H1 (cell line): ENCODE measurements at regions not wholly inside any gene's neighbourhood (a gene's known extent, or its start where the extent isn't known, plus 50 kb on each side); places are given as distances from the start of the nearest gene placed in this dataset.
A peak's percentile ranks its signal among the peaks of the same experiment; 100 is the strongest.

ENCODE experiments used
- CTCF ChIA-PET: fragments of 300-600 bp; sonication (Branson Sonifier 250); formaldehyde crosslinking; loops from one replicate; lab custom pipeline; 2021; ENCODE audit not compliant: partially characterized antibody; lab: Charles Lee
- POLR2A ChIA-PET: fragments of 300-600 bp; sonication (Branson Sonifier 250); formaldehyde crosslinking; loops from one replicate; lab custom pipeline; 2021; ENCODE audit warnings: inconsistent platforms; ENCODE audit not compliant: partially characterized antibody; lab: Charles Lee
- DNase-seq, 2 experiments: peaks; one replicate each; pipeline versions ENCODE4 v3.0.0 to v3.0.0-alpha.2; 2010 to 2022; ENCODE audit warnings: low spot score in 2 of 2, low read depth in 1 of 2, mixed read lengths in 1 of 2
- FAIRE-seq: peaks from 2 replicates; lab custom pipeline; 2011; peaks lifted over from hg19 to GRCh38; lab: Jason Lieb, UNC
- H2AFZ ChIP-seq: 2 replicates; pipeline ENCODE4 v1.8.1; 2012; ENCODE audit warnings: low read length, inconsistent platforms
- H2AK5ac ChIP-seq: 2 replicates; pipeline ENCODE4 v1.6.1; 2013; ENCODE audit warnings: low read depth, low read length
- H2BK120ac ChIP-seq: replicated peaks from 2 replicates; pipeline ENCODE3; 2013; ENCODE audit warnings: low read depth, low read length, inconsistent platforms
- H2BK12ac ChIP-seq: 2 replicates; pipeline ENCODE4 v1.6.1; 2013; ENCODE audit warnings: low read depth, low read length
- H2BK15ac ChIP-seq: 2 replicates; pipeline ENCODE4 v1.6.1; 2013; ENCODE audit warnings: low read length
- H2BK20ac ChIP-seq: 2 replicates; pipeline ENCODE4 v1.6.1; 2013; ENCODE audit warnings: low read length
- H2BK5ac ChIP-seq: 2 replicates; pipeline ENCODE4 v1.6.1; 2013; ENCODE audit warnings: low read depth, low read length
- H3K14ac ChIP-seq: 2 replicates; pipeline ENCODE4 v1.6.1; 2013; ENCODE audit warnings: inconsistent platforms; ENCODE audit not compliant: insufficient read length
- H3K18ac ChIP-seq: 2 replicates; pipeline ENCODE4 v1.6.1; 2013; ENCODE audit warnings: low read length; ENCODE audit errors: extremely low read depth
- H3K23ac ChIP-seq: 2 replicates; pipeline ENCODE4 v1.6.1; 2013; ENCODE audit warnings: inconsistent platforms; ENCODE audit not compliant: insufficient read length
- H3K23me2 ChIP-seq: 2 replicates; pipeline ENCODE4 v1.6.1; 2013; ENCODE audit warnings: low read depth, low read length
- H3K27ac ChIP-seq: 2 replicates; pipeline ENCODE4 v1.6.1; 2011; ENCODE audit warnings: low read depth, low read length, inconsistent platforms
- H3K27me3 ChIP-seq, 4 experiments: replicated peaks in 1 of 4; 1 replicate in 1 of 4; 2 replicates in 3 of 4; pipeline versions ENCODE4 v1.6.1 to v1.8.1; 2011 to 2013; ENCODE audit warnings: low read length in 3 of 4, mild to moderate bottlenecking in 3 of 4, inconsistent platforms in 2 of 4, mixed read lengths in 2 of 4, moderate library complexity in 1 of 4; ENCODE audit not compliant: control insufficient read depth in 3 of 4, insufficient read depth in 3 of 4; ENCODE audit errors: extremely low read depth in 1 of 4
- H3K36me3 ChIP-seq, 4 experiments: 2 replicates each; pipeline versions ENCODE4 v1.6.1 to v1.8.1; 2011 to 2013; ENCODE audit warnings: mild to moderate bottlenecking in 4 of 4, low read length in 3 of 4, moderate library complexity in 2 of 4, control low read depth in 1 of 4, inconsistent platforms in 1 of 4; ENCODE audit not compliant: insufficient read depth in 4 of 4, control insufficient read depth in 2 of 4
- H3K4ac ChIP-seq: replicated peaks from 2 replicates; pipeline ENCODE3; 2013; ENCODE audit warnings: low read length, low read depth, mixed read lengths, inconsistent platforms; ENCODE audit not compliant: insufficient read length
- H3K4me1 ChIP-seq, 4 experiments: replicated peaks in 1 of 4; 1 replicate in 1 of 4; 2 replicates in 3 of 4; pipeline versions ENCODE4 v1.6.1 to v1.8.1; 2011 to 2013; ENCODE audit warnings: low read length in 3 of 4, inconsistent platforms in 2 of 4, mixed read lengths in 1 of 4; ENCODE audit not compliant: insufficient read depth in 4 of 4, control insufficient read depth in 3 of 4
- H3K4me2 ChIP-seq, 2 experiments: 2 replicates each; pipeline versions ENCODE4 v1.6.1 to v1.8.1; 2011 to 2013; ENCODE audit warnings: low read depth in 2 of 2, low read length in 2 of 2, control low read depth in 1 of 2, inconsistent platforms in 1 of 2, mild to moderate bottlenecking in 1 of 2; ENCODE audit not compliant: insufficient read depth in 1 of 2
- H3K4me3 ChIP-seq, 4 experiments: fragments of 200-600, 300-600 bp in 1 of 4; sonication (generic), shearing (Covaris generic), sonication (Bioruptor Twin) in 1 of 4; 2 replicates each; pipeline versions ENCODE4 v1.5.1 to v1.8.1; 2011 to 2016; ENCODE audit warnings: low read length in 4 of 4, low read depth in 3 of 4, control low read depth in 2 of 4, inconsistent platforms in 2 of 4, mild to moderate bottlenecking in 2 of 4, mixed read lengths in 1 of 4, moderate library complexity in 1 of 4; ENCODE audit not compliant: insufficient read depth in 2 of 4; ENCODE audit errors: extremely low read depth in 1 of 4
- H3K56ac ChIP-seq: replicated peaks from 2 replicates; pipeline ENCODE3; 2013; ENCODE audit warnings: low read depth, mild to moderate bottlenecking, mixed read lengths, low read length, inconsistent platforms; ENCODE audit not compliant: insufficient read length
- H3K79me1 ChIP-seq: 2 replicates; pipeline ENCODE4 v1.6.1; 2013; ENCODE audit warnings: low read depth, low read length, control low read depth
- H3K79me2 ChIP-seq, 2 experiments: 2 replicates each; pipeline versions ENCODE4 v1.6.1 to v1.8.1; 2012 to 2013; ENCODE audit warnings: low read length in 2 of 2, mild to moderate bottlenecking in 2 of 2, inconsistent platforms in 1 of 2; ENCODE audit not compliant: insufficient read depth in 2 of 2, control insufficient read depth in 1 of 2
- H3K9ac ChIP-seq, 4 experiments: replicated peaks in 1 of 4; 1 replicate in 1 of 4; 2 replicates in 3 of 4; pipeline versions ENCODE4 v1.6.1 to v1.8.1; 2011 to 2013; ENCODE audit warnings: low read depth in 3 of 4, low read length in 3 of 4, control low read depth in 2 of 4, mild to moderate bottlenecking in 2 of 4, moderate library complexity in 2 of 4, inconsistent platforms in 1 of 4; ENCODE audit errors: extremely low read depth in 1 of 4
- H3K9me3 ChIP-seq, 2 experiments: 2 replicates each; pipeline versions ENCODE4 v1.6.1 to v1.8.1; 2012 to 2013; ENCODE audit warnings: mild to moderate bottlenecking in 2 of 2, moderate library complexity in 2 of 2, control low read depth in 1 of 2, inconsistent platforms in 1 of 2, low read depth in 1 of 2, low read length in 1 of 2, mixed read lengths in 1 of 2; ENCODE audit not compliant: insufficient read depth in 2 of 2
- H4K20me1 ChIP-seq, 2 experiments: replicated peaks in 1 of 2; 2 replicates each; pipeline versions ENCODE3 to v1.8.1; 2011 to 2013; ENCODE audit warnings: inconsistent platforms in 2 of 2, low read length in 2 of 2, mild to moderate bottlenecking in 1 of 2; ENCODE audit not compliant: insufficient read depth in 2 of 2, control insufficient read depth in 1 of 2
- H4K5ac ChIP-seq: 2 replicates; pipeline ENCODE4 v1.6.1; 2013; ENCODE audit warnings: low read length, low read depth, mixed read lengths, inconsistent platforms; ENCODE audit not compliant: insufficient read length
- H4K8ac ChIP-seq: 2 replicates; pipeline ENCODE4 v1.8.0; 2013; ENCODE audit warnings: mild to moderate bottlenecking, moderate library complexity, low read length, inconsistent platforms; ENCODE audit not compliant: insufficient read depth; ENCODE audit errors: extremely low read depth
- H4K91ac ChIP-seq: replicated peaks from 2 replicates; pipeline ENCODE3; 2013; ENCODE audit warnings: low read length, mixed read lengths, inconsistent platforms; ENCODE audit not compliant: insufficient read length
- BACH1 ChIP-seq: IDR thresholded peaks from 2 replicates; pipeline ENCODE4 v1.6.1; 2012; ENCODE audit warnings: low read length, improper control_type of control experiment
- CBX5 ChIP-seq: fragments of 300-800, 300-1000 bp; sonication (generic); IDR thresholded peaks from 2 replicates; pipeline ENCODE4 v1.7.1; 2016; ENCODE audit warnings: antibody characterized with exemption, low read length, low read depth
- CEBPB ChIP-seq: IDR thresholded peaks from 2 replicates; pipeline ENCODE4 v1.6.1; 2012; ENCODE audit warnings: low read depth, low read length
- EGR1 ChIP-seq: IDR thresholded peaks from 2 replicates; pipeline ENCODE4 v1.6.1; 2011; ENCODE audit warnings: low read depth, low read length, borderline replicate concordance
- POLR2AphosphoS5 ChIP-seq: IDR thresholded peaks from 2 replicates; pipeline ENCODE4 v1.6.1; 2011; ENCODE audit warnings: low read depth, low read length
- POU5F1 ChIP-seq: IDR thresholded peaks from 2 replicates; pipeline ENCODE4 v1.6.1; 2011; ENCODE audit warnings: low read depth, mild to moderate bottlenecking, low read length, moderate library complexity
- RFX5 ChIP-seq: IDR thresholded peaks from 2 replicates; pipeline ENCODE4 v1.6.1; 2011; ENCODE audit warnings: low read depth, low read length, improper control_type of control experiment, borderline replicate concordance
- SAP30 ChIP-seq: fragments of 300-600 bp; sonication (generic); IDR thresholded peaks from 2 replicates; pipeline ENCODE4 v1.7.1; 2012; ENCODE audit warnings: low read length, moderate library complexity, mild to moderate bottlenecking, inconsistent platforms; ENCODE audit not compliant: insufficient read depth, insufficient replicate concordance
- SIX5 ChIP-seq: IDR thresholded peaks from 2 replicates; pipeline ENCODE4 v1.6.1; 2011; ENCODE audit warnings: mild to moderate bottlenecking, low read depth, low read length
- SP1 ChIP-seq: IDR thresholded peaks from 2 replicates; pipeline ENCODE4 v1.6.1; 2011; ENCODE audit warnings: low read depth, low read length
- WGBS, 2 experiments: shearing (Covaris generic) in 1 of 2; methylation state at CpG; one replicate each; pipeline versions ENCODE4 v1.1.6 to v1.1.7; 2013 to 2015; ENCODE audit warnings: low lambda C conversion rate in 2 of 2, mixed read lengths in 2 of 2, inconsistent platforms in 1 of 2, low coverage in 1 of 2, missing lambda C conversion rate in 1 of 2; ENCODE audit not compliant: insufficient replicate concordance in 2 of 2, insufficient coverage in 1 of 2, insufficient read length in 1 of 2; ENCODE audit errors: extremely low coverage in 1 of 2, missing lambda C conversion rate in 1 of 2; 5-methylcytosine and 5-hydroxymethylcytosine counted together
- TF ChIP-seq, protein P1 (sequence below): IDR thresholded peaks from 2 replicates; pipeline ENCODE4 v1.6.1; 2012; ENCODE audit warnings: inconsistent platforms
- TF ChIP-seq, protein P2 (sequence below), 3 experiments: IDR thresholded peaks; 1 replicate in 2 of 3; 2 replicates in 1 of 3; pipeline versions ENCODE4 v1.5.1 to v1.6.1; 2011; ENCODE audit warnings: low read length in 3 of 3, mild to moderate bottlenecking in 3 of 3, inconsistent platforms in 2 of 3, low read depth in 1 of 3, moderate library complexity in 1 of 3; ENCODE audit not compliant: insufficient read depth in 1 of 3; ENCODE audit errors: control extremely low read depth in 1 of 3

DNA sequence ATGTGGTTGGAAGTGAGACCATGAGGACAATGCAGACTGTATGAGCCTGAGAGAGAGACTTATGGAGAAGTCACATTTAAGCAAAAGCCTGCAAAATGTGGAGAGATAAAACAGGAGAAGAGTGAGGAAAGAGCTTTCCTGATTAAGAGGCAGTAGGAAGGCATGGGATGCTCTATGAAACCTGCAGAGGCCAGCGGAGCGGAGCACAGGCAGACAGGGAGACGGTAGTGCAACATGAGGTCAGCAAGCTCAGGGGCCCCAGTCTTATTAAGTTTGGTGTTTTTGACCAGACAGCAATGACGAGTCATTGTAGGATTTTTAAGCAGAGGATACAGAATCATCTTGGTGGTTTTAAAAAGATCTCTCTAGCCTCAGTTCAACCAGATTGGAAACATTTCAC lies 721.5 kb upstream of the GOLIM4 start:
- DNase-seq (no peak), FAIRE-seq (no peak)
- no peak overlapping the region for H3K14ac ChIP-seq
- no peak overlapping the region; the same call in 1 of the 2 replicates for H2BK5ac ChIP-seq
- H3K4me2 ChIP-seq, result no peak overlapping the region
- H3K9ac ChIP-seq, result no peak overlapping the region
- H4K5ac ChIP-seq, result no peak overlapping the region
- peak overlapping the region; percentile 53; the same call in 1 of the 2 replicates for H2BK20ac ChIP-seq
- no peak overlapping the region for H3K27ac ChIP-seq
- no peak overlapping the region for H3K56ac ChIP-seq
- no peaks in the 10 kb centered on the region for H4K20me1 ChIP-seq
- H2BK15ac ChIP-seq, result no peak overlapping the region
- no peak overlapping the region for H4K8ac ChIP-seq
- no peaks in the 10 kb centered on the region for H3K79me1 ChIP-seq
- WGBS, 2 experiments, result 86% methylated on average over 4 of the region's 4 CpGs; no CpG with 5 or more reads in 1 of the 2 experiments
- H2AFZ ChIP-seq, result no peak overlapping the region
- no peaks in the 10 kb centered on the region for H3K36me3 ChIP-seq
- no peak overlapping the region for H2AK5ac ChIP-seq
- CTCF ChIA-PET, result interaction anchor here (1.4 to 2.8 kb wide), 3 partner anchors 8 to 30 kb away, joined by 3 to 9 read pairs (median 4); no protein-coding TSS in a partner anchor
- H3K18ac ChIP-seq, result no peak overlapping the region
- no peak overlapping the region for H3K4me3 ChIP-seq
- peak overlapping the region; percentile 78 for H2BK120ac ChIP-seq
- no peak overlapping the region for H2BK12ac ChIP-seq
- H4K91ac ChIP-seq, result no peak overlapping the region
- H3K9me3 ChIP-seq, result no peaks in the 10 kb centered on the region
- H3K23ac ChIP-seq, result no peak overlapping the region
- no peaks in the 10 kb centered on the region for H3K79me2 ChIP-seq
- peak overlapping the region; percentile 44 for H3K4ac ChIP-seq
- H3K27me3 ChIP-seq, result no peaks in the 10 kb centered on the region
- POLR2A ChIA-PET, result interaction anchor here (0.7 kb wide), 1 partner anchor 10 kb away, joined by 3 read pairs; no protein-coding TSS in a partner anchor
- H3K4me1 ChIP-seq, result peaks cover 1 to 10% (median 5%) of the 10 kb centered on the region in 4 experiments; a peak in 4 of 7 replicates
- H3K23me2 ChIP-seq, result no peaks in the 10 kb centered on the region
- no peak for TF ChIP-seq SAP30
- TF ChIP-seq POLR2AphosphoS5, result no peak
- TF ChIP-seq, protein P1, sequence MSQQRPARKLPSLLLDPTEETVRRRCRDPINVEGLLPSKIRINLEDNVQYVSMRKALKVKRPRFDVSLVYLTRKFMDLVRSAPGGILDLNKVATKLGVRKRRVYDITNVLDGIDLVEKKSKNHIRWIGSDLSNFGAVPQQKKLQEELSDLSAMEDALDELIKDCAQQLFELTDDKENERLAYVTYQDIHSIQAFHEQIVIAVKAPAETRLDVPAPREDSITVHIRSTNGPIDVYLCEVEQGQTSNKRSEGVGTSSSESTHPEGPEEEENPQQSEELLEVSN, result no peak
- TF ChIP-seq, protein P2, sequence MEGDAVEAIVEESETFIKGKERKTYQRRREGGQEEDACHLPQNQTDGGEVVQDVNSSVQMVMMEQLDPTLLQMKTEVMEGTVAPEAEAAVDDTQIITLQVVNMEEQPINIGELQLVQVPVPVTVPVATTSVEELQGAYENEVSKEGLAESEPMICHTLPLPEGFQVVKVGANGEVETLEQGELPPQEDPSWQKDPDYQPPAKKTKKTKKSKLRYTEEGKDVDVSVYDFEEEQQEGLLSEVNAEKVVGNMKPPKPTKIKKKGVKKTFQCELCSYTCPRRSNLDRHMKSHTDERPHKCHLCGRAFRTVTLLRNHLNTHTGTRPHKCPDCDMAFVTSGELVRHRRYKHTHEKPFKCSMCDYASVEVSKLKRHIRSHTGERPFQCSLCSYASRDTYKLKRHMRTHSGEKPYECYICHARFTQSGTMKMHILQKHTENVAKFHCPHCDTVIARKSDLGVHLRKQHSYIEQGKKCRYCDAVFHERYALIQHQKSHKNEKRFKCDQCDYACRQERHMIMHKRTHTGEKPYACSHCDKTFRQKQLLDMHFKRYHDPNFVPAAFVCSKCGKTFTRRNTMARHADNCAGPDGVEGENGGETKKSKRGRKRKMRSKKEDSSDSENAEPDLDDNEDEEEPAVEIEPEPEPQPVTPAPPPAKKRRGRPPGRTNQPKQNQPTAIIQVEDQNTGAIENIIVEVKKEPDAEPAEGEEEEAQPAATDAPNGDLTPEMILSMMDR (IDR thresholded peaks at IDR 0.05; ENCODE audit: control extremely low read depth in 1 of 3, insufficient read depth in 1 of 3, low read depth in 1 of 3, low read length in 3 of 3), result no peak
- TF ChIP-seq POU5F1, result no peak
- TF ChIP-seq SIX5, result no peak
- no peak for TF ChIP-seq SP1
- no peak for TF ChIP-seq EGR1
- no peak for TF ChIP-seq CEBPB
- no peak for TF ChIP-seq BACH1
- TF ChIP-seq CBX5, result no peak
- no peak for TF ChIP-seq RFX5
